ENCODE measurements at regions not wholly inside any gene's neighbourhood (a gene's known extent, or its start where the extent isn't known, plus 50 kb on each side); places are given as distances from the start of the nearest gene placed in this dataset.

DNA sequence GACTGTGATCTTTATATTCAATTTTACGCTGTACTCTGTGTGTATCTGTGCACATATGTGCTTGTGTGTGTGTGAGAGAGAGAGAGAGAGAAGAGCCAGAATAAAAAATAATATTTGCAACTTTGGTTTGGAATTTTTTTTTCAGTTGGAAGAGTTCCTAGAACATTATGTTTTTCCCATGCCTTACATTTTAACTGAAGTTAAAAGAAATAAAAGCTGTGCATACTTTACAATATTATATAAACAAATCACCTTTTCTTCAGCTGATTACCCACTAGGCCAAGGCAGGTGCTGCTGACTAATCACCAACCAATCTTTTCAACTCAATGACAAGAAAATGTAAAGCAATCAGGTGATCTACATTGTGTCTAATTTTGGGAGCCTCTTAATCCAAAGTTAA lies 366.3 kb downstream of the NYAP2 start:
- FAIRE-seq (no peak), ATAC-seq (no peak)
- WGBS (ENCODE audit: missing lambda C conversion rate): 91% methylated on average over 1 of the region's 1 CpG

DNA sequence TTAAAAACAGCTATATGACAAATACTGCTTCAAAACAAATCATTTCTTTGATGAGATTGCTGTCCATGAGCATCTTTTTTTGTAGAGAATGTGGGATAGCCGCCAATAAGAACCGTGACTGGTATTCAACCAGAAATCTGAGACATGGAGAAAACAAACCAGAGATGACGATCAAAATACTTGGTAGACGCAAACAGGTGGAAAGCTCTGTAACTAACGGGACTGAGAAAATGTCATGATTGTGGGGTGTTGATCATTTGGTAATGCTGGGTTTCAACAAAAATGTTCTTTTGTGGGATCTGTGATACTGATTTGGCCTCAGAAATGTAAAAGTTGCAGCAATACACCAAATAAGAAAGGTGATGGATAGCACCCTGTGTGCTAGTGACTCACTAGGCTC lies 364.8 kb downstream of the NYAP2 start:
- DNase-seq (ENCODE audit: low read depth in 1 of 2, low spot score in 1 of 2): no peak
- H3K27ac ChIP-seq: no peak overlapping the region
- H3K4me1 ChIP-seq: no peaks in the 10 kb centered on the region
- FAIRE-seq: no peak
- no peaks in the 10 kb centered on the region for H3K9me3 ChIP-seq
- no peak overlapping the region for H3K4me2 ChIP-seq
- POLR2A ChIA-PET: no interaction called here
- ATAC-seq: no peak
- no peak for TF ChIP-seq RAD21 (conservative IDR thresholded peaks at IDR 0.05 in 1 of 2, IDR thresholded peaks at IDR 0.05 in 1 of 2)
- TF ChIP-seq CBX2 (IDR thresholded peaks at IDR 0.05; ENCODE audit: borderline replicate concordance, low read depth): no peak
- no peak for TF ChIP-seq HEYL (CRISPR knock-in tag; IDR thresholded peaks at IDR 0.05)
- TF ChIP-seq, protein P1, sequence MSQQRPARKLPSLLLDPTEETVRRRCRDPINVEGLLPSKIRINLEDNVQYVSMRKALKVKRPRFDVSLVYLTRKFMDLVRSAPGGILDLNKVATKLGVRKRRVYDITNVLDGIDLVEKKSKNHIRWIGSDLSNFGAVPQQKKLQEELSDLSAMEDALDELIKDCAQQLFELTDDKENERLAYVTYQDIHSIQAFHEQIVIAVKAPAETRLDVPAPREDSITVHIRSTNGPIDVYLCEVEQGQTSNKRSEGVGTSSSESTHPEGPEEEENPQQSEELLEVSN (IDR thresholded peaks at IDR 0.05; ENCODE audit: borderline replicate concordance, low read depth): no peak
- TF ChIP-seq ESRRA (IDR thresholded peaks at IDR 0.05; ENCODE audit: borderline replicate concordance, low read length): no peak
- TF ChIP-seq, protein P2, sequence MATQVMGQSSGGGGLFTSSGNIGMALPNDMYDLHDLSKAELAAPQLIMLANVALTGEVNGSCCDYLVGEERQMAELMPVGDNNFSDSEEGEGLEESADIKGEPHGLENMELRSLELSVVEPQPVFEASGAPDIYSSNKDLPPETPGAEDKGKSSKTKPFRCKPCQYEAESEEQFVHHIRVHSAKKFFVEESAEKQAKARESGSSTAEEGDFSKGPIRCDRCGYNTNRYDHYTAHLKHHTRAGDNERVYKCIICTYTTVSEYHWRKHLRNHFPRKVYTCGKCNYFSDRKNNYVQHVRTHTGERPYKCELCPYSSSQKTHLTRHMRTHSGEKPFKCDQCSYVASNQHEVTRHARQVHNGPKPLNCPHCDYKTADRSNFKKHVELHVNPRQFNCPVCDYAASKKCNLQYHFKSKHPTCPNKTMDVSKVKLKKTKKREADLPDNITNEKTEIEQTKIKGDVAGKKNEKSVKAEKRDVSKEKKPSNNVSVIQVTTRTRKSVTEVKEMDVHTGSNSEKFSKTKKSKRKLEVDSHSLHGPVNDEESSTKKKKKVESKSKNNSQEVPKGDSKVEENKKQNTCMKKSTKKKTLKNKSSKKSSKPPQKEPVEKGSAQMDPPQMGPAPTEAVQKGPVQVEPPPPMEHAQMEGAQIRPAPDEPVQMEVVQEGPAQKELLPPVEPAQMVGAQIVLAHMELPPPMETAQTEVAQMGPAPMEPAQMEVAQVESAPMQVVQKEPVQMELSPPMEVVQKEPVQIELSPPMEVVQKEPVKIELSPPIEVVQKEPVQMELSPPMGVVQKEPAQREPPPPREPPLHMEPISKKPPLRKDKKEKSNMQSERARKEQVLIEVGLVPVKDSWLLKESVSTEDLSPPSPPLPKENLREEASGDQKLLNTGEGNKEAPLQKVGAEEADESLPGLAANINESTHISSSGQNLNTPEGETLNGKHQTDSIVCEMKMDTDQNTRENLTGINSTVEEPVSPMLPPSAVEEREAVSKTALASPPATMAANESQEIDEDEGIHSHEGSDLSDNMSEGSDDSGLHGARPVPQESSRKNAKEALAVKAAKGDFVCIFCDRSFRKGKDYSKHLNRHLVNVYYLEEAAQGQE (IDR thresholded peaks at IDR 0.05): no peak
- TF ChIP-seq, protein P3, sequence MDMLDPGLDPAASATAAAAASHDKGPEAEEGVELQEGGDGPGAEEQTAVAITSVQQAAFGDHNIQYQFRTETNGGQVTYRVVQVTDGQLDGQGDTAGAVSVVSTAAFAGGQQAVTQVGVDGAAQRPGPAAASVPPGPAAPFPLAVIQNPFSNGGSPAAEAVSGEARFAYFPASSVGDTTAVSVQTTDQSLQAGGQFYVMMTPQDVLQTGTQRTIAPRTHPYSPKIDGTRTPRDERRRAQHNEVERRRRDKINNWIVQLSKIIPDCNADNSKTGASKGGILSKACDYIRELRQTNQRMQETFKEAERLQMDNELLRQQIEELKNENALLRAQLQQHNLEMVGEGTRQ (IDR thresholded peaks at IDR 0.05): no peak
- no peak for TF ChIP-seq HOXA7 (CRISPR knock-in tag; IDR thresholded peaks at IDR 0.05)
- no peak overlapping the region for H3K4me3 ChIP-seq
- WGBS (ENCODE audit: missing lambda C conversion rate): 90% methylated on average over 5 of the region's 5 CpGs
- CTCF ChIA-PET: no interaction called here

More for the DNA sequence above, 366.3 kb downstream of the NYAP2 start:
- no peak for DNase-seq (ENCODE audit: low read depth in 1 of 2, low spot score in 1 of 2)
- Histone ChIP-seq H3K9me3 (no peaks in the 10 kb centered on the region), H3K4me2 (no peak overlapping the region), H3K4me1 (no peaks in the 10 kb centered on the region), H3K27ac (no peak overlapping the region), H3K4me3 (no peak overlapping the region)
- TF ChIP-seq RAD21 (conservative IDR thresholded peaks at IDR 0.05 in 1 of 2, IDR thresholded peaks at IDR 0.05 in 1 of 2) (no peak), SMC3 (IDR thresholded peaks at IDR 0.05) (no peak), RARB (CRISPR knock-in tag; IDR thresholded peaks at IDR 0.05) (no peak), JUNB (IDR thresholded peaks at IDR 0.05) (no peak)
- TF ChIP-seq, protein P4, sequence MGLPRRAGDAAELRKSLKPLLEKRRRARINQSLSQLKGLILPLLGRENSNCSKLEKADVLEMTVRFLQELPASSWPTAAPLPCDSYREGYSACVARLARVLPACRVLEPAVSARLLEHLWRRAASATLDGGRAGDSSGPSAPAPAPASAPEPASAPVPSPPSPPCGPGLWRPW (IDR thresholded peaks at IDR 0.05): no peak
- ChIA-PET CTCF (interaction anchor here (1.2 kb wide), 1 partner anchor 23 kb away, joined by 3 read pairs; no protein-coding TSS in a partner anchor), POLR2A (no interaction called here)

DNA sequence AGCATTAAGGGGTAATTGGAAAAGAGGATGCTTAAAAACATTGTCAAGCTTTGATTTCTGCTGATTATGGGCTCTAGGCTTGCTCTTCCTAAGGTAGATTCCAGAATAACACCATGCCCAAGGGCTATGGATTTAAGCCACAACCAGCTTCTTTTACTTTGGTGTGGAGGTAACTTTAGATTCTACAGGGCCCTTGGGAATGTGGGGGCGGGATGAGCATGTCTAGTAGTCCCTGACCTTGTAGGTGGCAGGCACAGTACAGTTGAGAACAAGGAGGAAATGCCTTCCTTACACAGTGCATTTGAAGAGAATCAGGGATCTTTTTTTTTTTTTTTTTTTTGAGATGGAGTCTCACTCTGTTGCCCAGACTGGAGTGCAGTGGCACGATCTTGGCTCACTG lies 364.2 kb downstream of the NYAP2 start:
- ChIA-PET POLR2A (no interaction called here), CTCF (no interaction called here)
- Histone ChIP-seq H3K9me3 (no peaks in the 10 kb centered on the region), H3K27ac (no peak overlapping the region), H3K4me2 (no peak overlapping the region), H3K4me3 (no peak overlapping the region), H3K4me1 (no peaks in the 10 kb centered on the region)
- no peak for DNase-seq (ENCODE audit: low read depth in 1 of 2, low spot score in 1 of 2)
- ATAC-seq: no peak
- FAIRE-seq: no peak
- WGBS (ENCODE audit: missing lambda C conversion rate): 25% methylated on average over 2 of the region's 2 CpGs
- TF ChIP-seq EHF (CRISPR knock-in tag; IDR thresholded peaks at IDR 0.05) (no peak), RFX5 (IDR thresholded peaks at IDR 0.05) (no peak), FOSB (CRISPR knock-in tag; IDR thresholded peaks at IDR 0.05) (no peak), TP53 (CRISPR knock-in tag; IDR thresholded peaks at IDR 0.05) (no peak), KDM5A (IDR thresholded peaks at IDR 0.05) (no peak), CEBPB (IDR thresholded peaks at IDR 0.05) (no peak), SREBF2 (IDR thresholded peaks at IDR 0.05) (no peak), EP300 (IDR thresholded peaks at IDR 0.05) (no peak), MAZ (IDR thresholded peaks at IDR 0.05; ENCODE audit: borderline replicate concordance, low read depth, low read length) (no peak), POLR2A (IDR thresholded peaks at IDR 0.05; ENCODE audit: low read length) (no peak), SMC3 (IDR thresholded peaks at IDR 0.05) (no peak), KDM1A (IDR thresholded peaks at IDR 0.05; ENCODE audit: low read depth) (no peak), HOXA7 (CRISPR knock-in tag; IDR thresholded peaks at IDR 0.05) (no peak), RAD21 (conservative IDR thresholded peaks at IDR 0.05 in 1 of 2, IDR thresholded peaks at IDR 0.05 in 1 of 2) (no peak)
- TF ChIP-seq, protein P5, sequence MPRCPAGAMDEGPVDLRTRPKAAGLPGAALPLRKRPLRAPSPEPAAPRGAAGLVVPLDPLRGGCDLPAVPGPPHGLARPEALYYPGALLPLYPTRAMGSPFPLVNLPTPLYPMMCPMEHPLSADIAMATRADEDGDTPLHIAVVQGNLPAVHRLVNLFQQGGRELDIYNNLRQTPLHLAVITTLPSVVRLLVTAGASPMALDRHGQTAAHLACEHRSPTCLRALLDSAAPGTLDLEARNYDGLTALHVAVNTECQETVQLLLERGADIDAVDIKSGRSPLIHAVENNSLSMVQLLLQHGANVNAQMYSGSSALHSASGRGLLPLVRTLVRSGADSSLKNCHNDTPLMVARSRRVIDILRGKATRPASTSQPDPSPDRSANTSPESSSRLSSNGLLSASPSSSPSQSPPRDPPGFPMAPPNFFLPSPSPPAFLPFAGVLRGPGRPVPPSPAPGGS (IDR thresholded peaks at IDR 0.05): no peak
- TF ChIP-seq, protein P4 (IDR thresholded peaks at IDR 0.05): no peak

Measured in A549 (cell line).